GM23248 (cell line): ENCODE measurements at regions not wholly inside any gene's neighbourhood (a gene's known extent, or its start where the extent isn't known, plus 50 kb on each side); places are given as distances from the start of the nearest gene placed in this dataset.

Source experiments
- EZH2 ChIP-seq: fragments of 200-600 bp; sonication (generic); IDR thresholded peaks from 2 replicates; pipeline ENCODE4 v1.6.1; 2018; ENCODE audit warnings: antibody characterized with exemption, mild to moderate bottlenecking; ENCODE audit not compliant: insufficient read depth, poor library complexity, severe bottlenecking
- EZH2phosphoT487 ChIP-seq: fragments of 200-600 bp; sonication (generic); IDR thresholded peaks from 2 replicates; pipeline ENCODE4 v1.6.1; 2018; ENCODE audit warnings: antibody characterized with exemption, moderate library complexity, mild to moderate bottlenecking, low read depth; ENCODE audit not compliant: insufficient read depth

DNA sequence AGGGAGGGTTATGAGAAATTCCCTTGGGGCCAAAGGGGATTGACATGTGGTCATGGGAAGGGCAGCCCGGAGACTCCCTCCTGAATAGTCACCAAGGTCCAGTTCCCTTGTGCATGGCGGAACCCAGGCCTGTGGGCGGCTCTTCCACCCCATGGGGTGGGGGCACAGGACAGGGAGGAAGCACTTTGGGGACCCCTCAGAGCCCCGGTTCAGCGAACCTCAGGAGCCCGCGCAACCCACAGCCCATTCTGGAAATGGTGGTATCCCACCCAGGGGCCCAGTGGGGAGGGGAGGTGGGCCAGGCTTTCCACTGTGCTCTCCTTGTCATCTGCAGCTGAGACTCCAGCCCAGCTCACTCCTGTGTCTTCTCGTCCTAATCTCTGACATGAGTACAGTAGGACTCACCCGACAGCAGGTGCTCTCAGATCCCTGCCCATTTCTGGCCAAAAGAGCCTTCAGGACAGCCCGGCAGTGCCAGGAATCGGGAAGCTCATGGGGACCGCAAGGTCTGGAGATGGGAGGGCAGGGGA is 255.2 kb upstream of the SFSWAP start:
- TF ChIP-seq EZH2 (no peak), EZH2phosphoT487 (no peak)
